ENCODE measurements at regions not wholly inside any gene's neighbourhood (a gene's known extent, or its start where the extent isn't known, plus 50 kb on each side); places are given as distances from the start of the nearest gene placed in this dataset.

DNA sequence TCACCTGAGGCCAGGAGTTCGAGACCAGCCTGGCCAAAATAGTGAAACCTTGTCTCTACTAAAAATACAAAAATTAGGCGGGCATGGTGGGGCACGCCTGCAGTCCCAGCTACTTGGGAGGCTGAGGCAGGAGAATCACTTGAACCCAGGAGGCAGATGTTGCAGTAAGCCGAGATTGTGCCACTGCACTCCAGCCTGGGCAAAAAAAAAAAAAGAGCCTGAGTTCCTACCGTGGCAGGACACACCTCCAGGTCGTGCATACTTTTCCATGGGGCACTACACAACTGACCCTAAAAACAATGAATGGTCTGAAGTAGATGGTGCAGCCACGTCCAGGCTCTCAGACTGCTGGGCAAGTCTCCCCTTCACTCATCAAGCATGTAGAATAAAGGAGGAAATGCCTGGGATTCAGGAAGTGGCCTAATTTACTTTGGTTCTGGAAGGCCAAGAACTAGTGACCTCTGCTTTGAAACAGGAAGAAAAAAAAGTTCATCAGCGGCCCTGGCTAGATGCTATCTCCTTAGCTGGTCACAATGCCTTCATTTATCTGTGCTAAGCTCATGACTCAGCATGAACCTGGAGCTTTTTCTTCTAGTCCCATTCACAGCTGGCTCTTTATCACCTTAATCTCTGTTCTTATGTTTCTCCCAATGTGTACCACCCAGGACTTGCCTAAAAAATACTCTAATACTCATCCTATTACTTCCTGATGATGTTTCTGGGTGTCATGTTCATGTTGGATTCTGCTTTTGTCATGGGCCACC, 55.8 kb upstream of the OR6J1 start:
- Mint-ChIP-seq H3K4me1 (ENCODE audit: unreplicated experiment) (peaks cover 14% of the 10 kb centered on the region), H3K4me3 (ENCODE audit: unreplicated experiment) (no peak overlapping the region), H3K27ac (ENCODE audit: unreplicated experiment) (no peak overlapping the region), H3K9me3 (ENCODE audit: unreplicated experiment) (no peaks in the 10 kb centered on the region), H3K36me3 (ENCODE audit: unreplicated experiment) (no peaks in the 10 kb centered on the region), H3K27me3 (ENCODE audit: unreplicated experiment) (peaks cover 18% of the 10 kb centered on the region)
- TF ChIP-seq, protein P1, sequence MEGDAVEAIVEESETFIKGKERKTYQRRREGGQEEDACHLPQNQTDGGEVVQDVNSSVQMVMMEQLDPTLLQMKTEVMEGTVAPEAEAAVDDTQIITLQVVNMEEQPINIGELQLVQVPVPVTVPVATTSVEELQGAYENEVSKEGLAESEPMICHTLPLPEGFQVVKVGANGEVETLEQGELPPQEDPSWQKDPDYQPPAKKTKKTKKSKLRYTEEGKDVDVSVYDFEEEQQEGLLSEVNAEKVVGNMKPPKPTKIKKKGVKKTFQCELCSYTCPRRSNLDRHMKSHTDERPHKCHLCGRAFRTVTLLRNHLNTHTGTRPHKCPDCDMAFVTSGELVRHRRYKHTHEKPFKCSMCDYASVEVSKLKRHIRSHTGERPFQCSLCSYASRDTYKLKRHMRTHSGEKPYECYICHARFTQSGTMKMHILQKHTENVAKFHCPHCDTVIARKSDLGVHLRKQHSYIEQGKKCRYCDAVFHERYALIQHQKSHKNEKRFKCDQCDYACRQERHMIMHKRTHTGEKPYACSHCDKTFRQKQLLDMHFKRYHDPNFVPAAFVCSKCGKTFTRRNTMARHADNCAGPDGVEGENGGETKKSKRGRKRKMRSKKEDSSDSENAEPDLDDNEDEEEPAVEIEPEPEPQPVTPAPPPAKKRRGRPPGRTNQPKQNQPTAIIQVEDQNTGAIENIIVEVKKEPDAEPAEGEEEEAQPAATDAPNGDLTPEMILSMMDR (IDR thresholded peaks at IDR 0.05): no peak
- DNase-seq (ENCODE audit: extremely low spot score, unreplicated experiment): no peak

DNA sequence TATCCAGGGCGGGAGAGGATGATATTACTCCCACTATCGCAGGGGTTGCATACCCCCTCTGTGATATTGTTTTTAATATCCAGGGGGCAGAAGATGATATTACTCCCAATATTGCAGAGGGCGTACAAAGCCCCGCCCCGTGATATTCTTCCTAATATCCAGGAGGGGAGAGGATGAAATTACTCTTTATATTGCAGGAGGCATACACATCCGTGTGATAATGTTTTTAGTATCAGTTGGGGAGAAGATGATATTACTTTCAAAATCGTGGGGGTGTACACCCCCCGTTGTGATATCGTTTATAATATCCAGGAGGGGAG, 52.9 kb upstream of the OXA1L start:
- H3K27ac Mint-ChIP-seq (ENCODE audit: unreplicated experiment): no peak overlapping the region
- peaks cover 52% of the 10 kb centered on the region for H3K27me3 Mint-ChIP-seq (ENCODE audit: unreplicated experiment)
- H3K9me3 Mint-ChIP-seq (ENCODE audit: unreplicated experiment): no peaks in the 10 kb centered on the region
- DNase-seq (ENCODE audit: extremely low spot score, unreplicated experiment): no peak
- peaks cover 2% of the 10 kb centered on the region for H3K4me1 Mint-ChIP-seq (ENCODE audit: unreplicated experiment)
- no peaks in the 10 kb centered on the region for H3K36me3 Mint-ChIP-seq (ENCODE audit: unreplicated experiment)
- peak overlapping the region; percentile 72 for H3K4me3 Mint-ChIP-seq (ENCODE audit: unreplicated experiment)
- TF ChIP-seq, protein P1 (IDR thresholded peaks at IDR 0.05): no peak

DNA sequence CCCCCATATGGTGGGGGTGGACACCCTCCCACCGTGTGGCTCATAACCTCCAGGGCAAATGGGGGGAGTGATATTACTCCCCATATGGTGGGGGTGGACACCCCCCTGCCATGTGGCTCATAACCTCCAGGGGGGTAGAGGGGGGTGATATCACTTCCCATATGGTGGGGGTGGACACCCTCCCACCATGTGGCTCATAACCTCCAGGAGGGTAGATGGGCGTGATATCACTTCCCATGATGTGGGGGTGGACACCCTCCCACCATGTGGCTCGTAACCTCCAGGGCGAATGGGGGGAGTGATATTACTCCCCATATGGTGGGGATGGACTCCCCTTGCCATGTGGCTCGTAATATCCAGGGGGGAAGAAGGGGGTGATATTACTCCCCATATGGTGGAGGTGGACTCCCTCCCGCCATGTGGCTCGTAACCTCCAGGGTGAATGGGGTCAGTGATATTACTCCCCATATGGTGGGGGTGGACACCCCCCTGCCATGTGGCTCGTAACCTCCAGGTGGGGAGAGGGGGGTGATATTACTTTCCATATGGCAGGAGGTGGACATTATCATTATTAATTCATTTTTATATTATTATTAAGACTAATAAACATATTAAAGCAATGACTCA, 51.2 kb upstream of the OXA1L start:
- Mint-ChIP-seq H3K27ac (ENCODE audit: unreplicated experiment) (no peak overlapping the region), H3K36me3 (ENCODE audit: unreplicated experiment) (no peaks in the 10 kb centered on the region), H3K27me3 (ENCODE audit: unreplicated experiment) (peaks cover 50% of the 10 kb centered on the region), H3K9me3 (ENCODE audit: unreplicated experiment) (no peaks in the 10 kb centered on the region), H3K4me3 (ENCODE audit: unreplicated experiment) (no peak overlapping the region), H3K4me1 (ENCODE audit: unreplicated experiment) (peaks cover 2% of the 10 kb centered on the region)
- no peak for DNase-seq (ENCODE audit: extremely low spot score, unreplicated experiment)
- TF ChIP-seq, protein P1 (IDR thresholded peaks at IDR 0.05): no peak

DNA sequence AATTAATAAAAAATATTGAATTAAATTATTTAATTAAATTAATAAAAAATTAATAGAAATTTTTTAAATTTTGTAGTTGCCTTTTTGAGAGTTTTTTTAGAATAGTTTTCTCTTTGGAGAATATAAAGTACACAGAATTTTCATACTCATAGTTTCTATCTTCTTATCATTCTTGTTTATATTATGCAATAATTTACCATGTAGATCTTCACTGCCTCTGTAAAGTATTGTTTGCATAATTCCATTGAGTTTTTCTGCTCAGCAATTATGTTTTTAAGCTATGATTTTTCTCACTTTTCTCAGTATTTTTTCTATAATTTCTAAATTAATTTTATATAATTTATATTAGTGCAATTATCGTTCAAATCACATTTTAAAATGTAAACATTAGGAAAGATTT, 50.6 kb upstream of the OXA1L start:
- H3K27ac Mint-ChIP-seq (ENCODE audit: unreplicated experiment): no peak overlapping the region
- peaks cover 49% of the 10 kb centered on the region for H3K27me3 Mint-ChIP-seq (ENCODE audit: unreplicated experiment)
- H3K4me3 Mint-ChIP-seq (ENCODE audit: unreplicated experiment): no peak overlapping the region
- TF ChIP-seq, protein P1 (IDR thresholded peaks at IDR 0.05): no peak
- H3K9me3 Mint-ChIP-seq (ENCODE audit: unreplicated experiment): no peaks in the 10 kb centered on the region
- no peaks in the 10 kb centered on the region for H3K36me3 Mint-ChIP-seq (ENCODE audit: unreplicated experiment)
- H3K4me1 Mint-ChIP-seq (ENCODE audit: unreplicated experiment): peaks cover 2% of the 10 kb centered on the region
- no peak for DNase-seq (ENCODE audit: extremely low spot score, unreplicated experiment)

Data from osteocyte (in vitro differentiated cells).